K562 (cell line): ENCODE measurements at regions not wholly inside any gene's neighbourhood (a gene's known extent, or its start where the extent isn't known, plus 50 kb on each side); places are given as distances from the start of the nearest gene placed in this dataset.

Experiments
- ATAC-seq: fragments of 200-7000 bp; cut with Tn5 transposase; 3 replicates; pipeline ENCODE4 v1.9.1; 2020; ENCODE audit warnings: moderate library complexity
- BruUV-seq: library from RNA; stranded (reverse); fragments of 400-500 nt; replicated peaks from 2 replicates; lab custom pipeline; 2021; lab: Mats Ljungman, UMichigan
- CTCF ChIA-PET: fragments of 300-600 bp; formaldehyde crosslinking; extraction: SDS; loops from one replicate; lab custom pipeline; 2021; ENCODE audit warnings: low intra/inter-chr PET ratio; lab: Yijun Ruan, JAX
- POLR2A ChIA-PET: fragments of 300-600, 350-650 bp; sonication (Branson Sonifier 250); formaldehyde crosslinking; extraction: SDS; loops from one replicate; lab custom pipeline; 2021; ENCODE audit warnings: antibody characterized with exemption, inconsistent platforms; lab: Yijun Ruan, JAX
- DNase-seq, 4 experiments: peaks; one replicate each; pipeline versions ENCODE4 v3.0.0 to v3.0.0-alpha.2; 2011 to 2018; ENCODE audit warnings: low spot score in 3 of 4, mixed read lengths in 3 of 4; ENCODE audit errors: extremely low read depth in 1 of 4
- FAIRE-seq: peaks from 2 replicates; lab custom pipeline; 2011; peaks lifted over from hg19 to GRCh38; lab: Jason Lieb, UNC
- H2AFZ ChIP-seq: 2 replicates; pipeline ENCODE4 v1.6.0; 2011; ENCODE audit warnings: low read depth, low read length, control low read depth, inconsistent platforms
- H3K27ac ChIP-seq: fragments of 200-600 bp; 3 replicates; pipeline ENCODE4 v1.8.0; 2011; ENCODE audit warnings: low read depth, mild to moderate bottlenecking, control low read depth, inconsistent platforms, low read length, moderate library complexity, mixed read lengths; ENCODE audit errors: extremely low read depth
- H3K27me3 ChIP-seq, 2 experiments: fragments of 300-600 bp in 1 of 2; 2 replicates in 1 of 2; 3 replicates in 1 of 2; pipeline versions ENCODE4 v1.6.0 to v1.8.0; 2011; ENCODE audit warnings: inconsistent platforms in 2 of 2, low read length in 2 of 2, mild to moderate bottlenecking in 1 of 2, mixed read lengths in 1 of 2, moderate library complexity in 1 of 2; ENCODE audit not compliant: control insufficient read depth in 2 of 2, insufficient read depth in 2 of 2
- H3K36me3 ChIP-seq: fragments of 300-600 bp; 3 replicates; pipeline ENCODE4 v1.8.0; 2011; ENCODE audit warnings: mild to moderate bottlenecking, low read length, inconsistent platforms; ENCODE audit not compliant: control insufficient read depth, insufficient read depth
- H3K4me1 ChIP-seq, 2 experiments: fragments of 200-600 bp in 1 of 2; replicated peaks in 1 of 2; 2 replicates in 1 of 2; 3 replicates in 1 of 2; pipeline versions ENCODE4 v1.5.1 to v1.8.0; 2011; ENCODE audit warnings: inconsistent platforms in 2 of 2, low read length in 2 of 2, mild to moderate bottlenecking in 1 of 2, mixed read lengths in 1 of 2, moderate library complexity in 1 of 2; ENCODE audit not compliant: control insufficient read depth in 2 of 2, insufficient read depth in 2 of 2
- H3K4me2 ChIP-seq: 2 replicates; pipeline ENCODE4 v1.6.1; 2011; ENCODE audit warnings: low read length, control low read depth, inconsistent platforms, mixed read lengths; ENCODE audit not compliant: insufficient read depth
- H3K4me3 ChIP-seq: fragments of 200-600 bp; sonication (generic), shearing (Covaris generic); 2 replicates; pipeline ENCODE4 v1.5.1; 2016; ENCODE audit warnings: control low read depth, inconsistent platforms
- H3K79me2 ChIP-seq: fragments of 200-600 bp; 3 replicates; pipeline ENCODE4 v1.8.0; 2011; ENCODE audit warnings: low read length, inconsistent platforms; ENCODE audit not compliant: control insufficient read depth, insufficient read depth
- H3K9ac ChIP-seq, 2 experiments: 2 replicates each; pipeline versions ENCODE4 v1.6.0 to v1.6.1; 2011; ENCODE audit warnings: low read depth in 2 of 2, low read length in 2 of 2, control low read depth in 1 of 2, inconsistent platforms in 1 of 2, mild to moderate bottlenecking in 1 of 2, mixed read lengths in 1 of 2; ENCODE audit not compliant: insufficient read depth in 1 of 2
- H3K9me1 ChIP-seq: one replicate; pipeline ENCODE4 v1.6.0; 2011; ENCODE audit warnings: inconsistent platforms, mild to moderate bottlenecking, low read length, moderate library complexity; ENCODE audit not compliant: control insufficient read depth, insufficient read depth
- H3K9me3 ChIP-seq: replicated peaks from 2 replicates; pipeline ENCODE4 v1.5.1; 2011; ENCODE audit warnings: low read depth, low read length, inconsistent platforms; ENCODE audit not compliant: control insufficient read depth, insufficient read depth
- H4K20me1 ChIP-seq: replicated peaks from 2 replicates; pipeline ENCODE4 v1.6.1; 2011; ENCODE audit warnings: low read length, inconsistent platforms, mixed read lengths; ENCODE audit not compliant: control insufficient read depth, insufficient read depth
- E2F8 ChIP-seq: fragments of 450-650 bp; IDR thresholded peaks from 2 replicates; pipeline ENCODE4 v1.7.1; 2018; ENCODE audit warnings: mild to moderate bottlenecking, low read depth; ENCODE audit not compliant: partially characterized antibody
- EGR1 ChIP-seq: fragments of 450-650 bp; conservative IDR thresholded peaks from 2 replicates; pipeline ENCODE4 v1.6.1; 2017; ENCODE audit warnings: mild to moderate bottlenecking
- HNRNPH1 ChIP-seq: fragments of 200-400 bp; formaldehyde crosslinking; optimal IDR thresholded peaks from 2 replicates; pipeline ENCODE3; 2017; ENCODE audit warnings: low read depth, mild to moderate bottlenecking, low read length, moderate library complexity
- NFIX ChIP-seq: fragments of 250-450 bp; sonication (Bioruptor Pico); IDR thresholded peaks from 2 replicates; pipeline ENCODE4 v1.4.0; 2020; ENCODE audit warnings: low read depth, mild to moderate bottlenecking, moderate library complexity
- PURB ChIP-seq: sonication (generic); formaldehyde crosslinking; IDR thresholded peaks from 2 replicates; pipeline ENCODE4 v1.9.0; 2021; ENCODE audit warnings: low read depth, mild to moderate bottlenecking, missing genetic modification reagents
- SIN3B ChIP-seq: fragments of 450-650 bp; IDR thresholded peaks from 2 replicates; pipeline ENCODE4 v1.6.1; 2017; ENCODE audit warnings: low read depth, mild to moderate bottlenecking, moderate library complexity
- SIX5 ChIP-seq, 2 experiments: IDR thresholded peaks; 2 replicates each; pipeline ENCODE4 v1.6.1; 2011; ENCODE audit warnings: low read length in 2 of 2, borderline replicate concordance in 1 of 2, low read depth in 1 of 2, mild to moderate bottlenecking in 1 of 2, moderate library complexity in 1 of 2; ENCODE audit not compliant: insufficient read depth in 1 of 2
- ZC3H11A ChIP-seq: IDR thresholded peaks from 2 replicates; pipeline ENCODE4 v1.6.1; 2012; ENCODE audit warnings: low read depth, low read length, improper control_type of control experiment
- WGBS: fragments of 100-300 bp; shearing (Covaris generic); methylation state at CpG from one replicate; pipeline ENCODE4 v1.1.6; 2016; ENCODE audit warnings: low coverage, mixed read lengths; ENCODE audit not compliant: insufficient coverage; ENCODE audit errors: missing lambda C conversion rate; 5-methylcytosine and 5-hydroxymethylcytosine counted together
- in situ Hi-C: fragments of 300-500 bp; cut with MboI; formaldehyde crosslinking; loops from 4 replicates; pipeline ENCODE4 v1.15.0; 2018; ENCODE audit warnings: inconsistent platforms, mixed read lengths
- intact Hi-C: fragments of 100-400 bp; cut with micrococcal nuclease; formaldehyde crosslinking; loops from 2 replicates; pipeline ENCODE4 v1.14.2; 2022

- no peak for TF ChIP-seq E2F8
- TF ChIP-seq SIN3B, result no peak
- no peak for TF ChIP-seq ZC3H11A
Observed at GRCh38 chr16:5438591-5438990, 341.0 kb upstream of the EEF2KMT start (continued).

GRCh38 chr16:5433587-5433986, 336.0 kb upstream of the EEF2KMT start:
- Histone ChIP-seq H3K79me2 (no peaks in the 10 kb centered on the region), H3K27ac (no peak overlapping the region), H3K4me3 (no peak overlapping the region), H4K20me1 (no peaks in the 10 kb centered on the region; the same call in 1 of the 2 replicates), H3K36me3 (no peaks in the 10 kb centered on the region), H3K9me3 (no peaks in the 10 kb centered on the region), H3K9me1 (no peaks in the 10 kb centered on the region)
- in situ Hi-C loops, result no loop called here
- WGBS, result under 1% methylated on average over 10 of the region's 10 CpGs
- TF ChIP-seq SIX5 (IDR thresholded peaks at IDR 0.05; ENCODE audit: borderline replicate concordance in 1 of 2, insufficient read depth in 1 of 2, low read depth in 1 of 2, low read length in 2 of 2), result no peak
- no peak for TF ChIP-seq PURB (CRISPR knock-in tag)
- no peak for TF ChIP-seq NFIX (CRISPR knock-in tag)
- no peak for TF ChIP-seq HNRNPH1
- no peak for TF ChIP-seq EGR1
- TF ChIP-seq, all 486 proteins: peak for 0
- DNase-seq, result no peak
- POLR2A ChIA-PET, result no interaction called here
- Histone ChIP-seq H3K4me1 (no peaks in the 10 kb centered on the region; a peak in 1 of 5 replicates), H3K4me2 (no peak overlapping the region), H2AFZ (no peak overlapping the region), H3K9ac (no peak overlapping the region), H3K27me3 (peaks cover 5 to 31% of the 10 kb centered on the region in 2 experiments; a peak in 3 of 5 replicates)
- no peak for ATAC-seq
- BruUV-seq, result no TSS peak
- no peak for FAIRE-seq
- CTCF ChIA-PET, result no interaction called here
- intact Hi-C loops, result no loop called here
